Epidermal melanocyte (primary cell): ENCODE measurements at regions not wholly inside any gene's neighbourhood (a gene's known extent, or its start where the extent isn't known, plus 50 kb on each side); places are given as distances from the start of the nearest gene placed in this dataset.
"Not testable (repeated sequence)": the region's sequence is repeated elsewhere in the genome, so short reads cannot be mapped to it uniquely, and the experiment has no call there.

ENCODE experiments used
- DNase-seq: peaks from one replicate; pipeline ENCODE4 v3.0.0; 2011; ENCODE audit warnings: low spot score; ENCODE audit not compliant: insufficient read length

GRCh38 chr5:87190041-87190440 lies 77.6 kb upstream of the RASA1 start:
- no peak for DNase-seq

GRCh38 chr5:87190687-87191086 lies 77.0 kb upstream of the RASA1 start:
- no peak for DNase-seq

- no peak for DNase-seq
Measured at GRCh38 chr5:87191645-87192044, 76.0 kb upstream of the RASA1 start.

GRCh38 chr5:87195104-87195591 lies 72.5 kb upstream of the RASA1 start:
- DNase-seq, result peak; percentile 16

GRCh38 chr5:87195616-87196015 lies 72.1 kb upstream of the RASA1 start:
- no peak for DNase-seq

GRCh38 chr5:87198010-87198409 lies 69.7 kb upstream of the RASA1 start:
- DNase-seq, result no peak

- DNase-seq, result not testable (repeated sequence)
Measured at GRCh38 chr5:87199246-87199645, 68.4 kb upstream of the RASA1 start.

- DNase-seq, result not testable (repeated sequence)
Measured at GRCh38 chr5:87199704-87200103, 68.0 kb upstream of the RASA1 start.

GRCh38 chr5:87210076-87210475 lies 57.6 kb upstream of the RASA1 start:
- DNase-seq, result no peak

- DNase-seq, result no peak
Measured at GRCh38 chr5:87210743-87211142, 56.9 kb upstream of the RASA1 start.

- DNase-seq, result no peak
Measured at GRCh38 chr5:87211676-87212075, 56.0 kb upstream of the RASA1 start.

GRCh38 chr5:87212183-87212582 lies 55.5 kb upstream of the RASA1 start:
- DNase-seq, result not testable (repeated sequence)

- not testable (repeated sequence) for DNase-seq
Measured at GRCh38 chr5:87217480-87217879, 50.2 kb upstream of the RASA1 start.
